Nephron (organoid): ENCODE measurements at regions not wholly inside any gene's neighbourhood (a gene's known extent, or its start where the extent isn't known, plus 50 kb on each side); places are given as distances from the start of the nearest gene placed in this dataset.

Source experiments
- H3K27ac Mint-ChIP-seq, 3 experiments: 2 replicates each; pipeline ENCODE4 v1.8.0; 2020; ENCODE audit warnings: mixed read lengths in 3 of 3, mild to moderate bottlenecking in 2 of 3, moderate library complexity in 1 of 3
- H3K27me3 Mint-ChIP-seq: 2 replicates; pipeline ENCODE4 v1.8.0; 2021; ENCODE audit warnings: low read depth, mild to moderate bottlenecking, moderate library complexity, mixed read lengths
- H3K36me3 Mint-ChIP-seq: 2 replicates; pipeline ENCODE4 v1.8.0; 2020; ENCODE audit warnings: low read depth, mixed read lengths
- H3K4me1 Mint-ChIP-seq: 2 replicates; pipeline ENCODE4 v1.8.0; 2020; ENCODE audit warnings: mixed read lengths
- H3K4me3 Mint-ChIP-seq, 3 experiments: 2 replicates each; pipeline ENCODE4 v1.8.0; 2020; ENCODE audit warnings: mild to moderate bottlenecking in 3 of 3, mixed read lengths in 3 of 3, moderate library complexity in 2 of 3
- H3K9me3 Mint-ChIP-seq: 2 replicates; pipeline ENCODE4 v1.8.0; 2020; ENCODE audit warnings: mixed read lengths
- TF ChIP-seq, protein P1 (sequence below), 3 experiments: fragments of 200-600 bp; sonication (generic); IDR thresholded peaks; one replicate each; pipeline ENCODE4 v1.5.0; 2021; ENCODE audit warnings: antibody characterized with exemption in 3 of 3; ENCODE audit not compliant: unreplicated experiment in 3 of 3

GRCh38 chr2:181163139-181163538 is 182.7 kb downstream of the UBE2E3 start:
- Mint-ChIP-seq H3K9me3 (peaks cover 16% of the 10 kb centered on the region), H3K36me3 (peaks cover 5% of the 10 kb centered on the region), H3K27me3 (no peaks in the 10 kb centered on the region), H3K4me1 (no peaks in the 10 kb centered on the region), H3K27ac (no peak overlapping the region), H3K4me3 (no peak overlapping the region)
- TF ChIP-seq, protein P1, sequence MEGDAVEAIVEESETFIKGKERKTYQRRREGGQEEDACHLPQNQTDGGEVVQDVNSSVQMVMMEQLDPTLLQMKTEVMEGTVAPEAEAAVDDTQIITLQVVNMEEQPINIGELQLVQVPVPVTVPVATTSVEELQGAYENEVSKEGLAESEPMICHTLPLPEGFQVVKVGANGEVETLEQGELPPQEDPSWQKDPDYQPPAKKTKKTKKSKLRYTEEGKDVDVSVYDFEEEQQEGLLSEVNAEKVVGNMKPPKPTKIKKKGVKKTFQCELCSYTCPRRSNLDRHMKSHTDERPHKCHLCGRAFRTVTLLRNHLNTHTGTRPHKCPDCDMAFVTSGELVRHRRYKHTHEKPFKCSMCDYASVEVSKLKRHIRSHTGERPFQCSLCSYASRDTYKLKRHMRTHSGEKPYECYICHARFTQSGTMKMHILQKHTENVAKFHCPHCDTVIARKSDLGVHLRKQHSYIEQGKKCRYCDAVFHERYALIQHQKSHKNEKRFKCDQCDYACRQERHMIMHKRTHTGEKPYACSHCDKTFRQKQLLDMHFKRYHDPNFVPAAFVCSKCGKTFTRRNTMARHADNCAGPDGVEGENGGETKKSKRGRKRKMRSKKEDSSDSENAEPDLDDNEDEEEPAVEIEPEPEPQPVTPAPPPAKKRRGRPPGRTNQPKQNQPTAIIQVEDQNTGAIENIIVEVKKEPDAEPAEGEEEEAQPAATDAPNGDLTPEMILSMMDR (IDR thresholded peaks at IDR 0.05; ENCODE audit: unreplicated experiment in 3 of 3): no peak

DNA sequence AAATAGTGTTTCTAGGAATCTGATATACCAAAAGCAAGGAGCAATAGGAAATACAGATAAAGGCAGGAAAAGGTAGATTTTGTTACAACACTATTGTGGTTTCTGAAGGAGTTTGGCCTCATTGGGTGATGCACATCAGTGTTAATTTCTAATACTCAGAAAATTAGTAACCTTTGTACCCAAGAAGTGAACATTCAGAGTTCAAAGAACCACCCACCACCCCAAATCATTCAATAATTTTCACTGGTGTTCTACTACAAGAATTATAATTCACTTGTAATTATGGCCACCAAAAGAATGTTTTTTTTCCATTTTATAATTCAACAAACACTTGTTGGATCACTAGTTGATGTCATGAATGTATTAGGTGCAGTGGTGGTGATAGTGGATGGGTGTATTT is 183.3 kb downstream of the UBE2E3 start:
- TF ChIP-seq, protein P1 (IDR thresholded peaks at IDR 0.05; ENCODE audit: unreplicated experiment in 3 of 3): no peak
- Mint-ChIP-seq H3K4me1 (no peaks in the 10 kb centered on the region), H3K36me3 (peaks cover 5% of the 10 kb centered on the region), H3K27me3 (no peaks in the 10 kb centered on the region), H3K27ac (no peak overlapping the region), H3K4me3 (no peak overlapping the region), H3K9me3 (peaks cover 17% of the 10 kb centered on the region)

GRCh38 chr2:181164699-181165098 is 184.3 kb downstream of the UBE2E3 start:
- H3K4me3 Mint-ChIP-seq: no peak overlapping the region
- TF ChIP-seq, protein P1 (IDR thresholded peaks at IDR 0.05; ENCODE audit: unreplicated experiment in 3 of 3): no peak
- H3K36me3 Mint-ChIP-seq: peaks cover 5% of the 10 kb centered on the region
- H3K27ac Mint-ChIP-seq: no peak overlapping the region
- H3K27me3 Mint-ChIP-seq: no peaks in the 10 kb centered on the region
- peaks cover 7% of the 10 kb centered on the region for H3K4me1 Mint-ChIP-seq
- peaks cover 17% of the 10 kb centered on the region for H3K9me3 Mint-ChIP-seq

DNA sequence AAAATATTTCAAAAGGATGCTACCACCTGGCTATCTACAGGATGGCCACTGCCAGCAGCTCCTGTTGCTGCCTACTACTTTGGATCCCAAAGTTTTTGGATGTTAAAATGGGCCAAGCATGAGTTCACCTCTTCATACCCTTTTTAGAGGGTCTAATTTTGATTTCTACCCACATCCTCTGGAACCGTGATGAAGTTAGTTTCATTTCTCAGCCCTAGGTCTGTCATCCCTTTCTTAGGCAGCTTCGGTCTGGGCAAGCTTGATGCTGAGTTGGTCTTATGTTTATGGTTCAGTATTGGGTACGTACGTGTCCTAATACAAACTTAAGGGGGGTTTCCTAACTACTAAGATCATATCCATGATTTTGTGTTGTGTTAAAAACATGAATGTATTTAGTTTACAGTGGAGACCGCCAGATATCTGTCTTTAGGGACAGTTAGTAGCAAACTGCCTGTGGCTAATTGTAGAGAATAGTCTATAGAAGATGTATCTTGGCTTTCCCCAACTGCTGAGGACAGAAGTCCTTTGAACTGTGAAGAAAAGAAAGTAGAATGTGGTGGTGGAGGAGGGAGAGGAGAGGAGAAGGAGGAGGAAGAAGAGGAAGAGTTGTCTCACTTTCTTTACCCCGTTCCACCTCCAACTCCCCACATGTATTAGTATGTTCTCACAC is 184.9 kb downstream of the UBE2E3 start:
- Mint-ChIP-seq H3K36me3 (peaks cover 5% of the 10 kb centered on the region), H3K9me3 (peaks cover 17% of the 10 kb centered on the region), H3K27me3 (no peaks in the 10 kb centered on the region), H3K4me1 (peaks cover 8% of the 10 kb centered on the region), H3K27ac (no peak overlapping the region), H3K4me3 (no peak overlapping the region)
- TF ChIP-seq, protein P1 (IDR thresholded peaks at IDR 0.05; ENCODE audit: unreplicated experiment in 3 of 3): no peak

DNA sequence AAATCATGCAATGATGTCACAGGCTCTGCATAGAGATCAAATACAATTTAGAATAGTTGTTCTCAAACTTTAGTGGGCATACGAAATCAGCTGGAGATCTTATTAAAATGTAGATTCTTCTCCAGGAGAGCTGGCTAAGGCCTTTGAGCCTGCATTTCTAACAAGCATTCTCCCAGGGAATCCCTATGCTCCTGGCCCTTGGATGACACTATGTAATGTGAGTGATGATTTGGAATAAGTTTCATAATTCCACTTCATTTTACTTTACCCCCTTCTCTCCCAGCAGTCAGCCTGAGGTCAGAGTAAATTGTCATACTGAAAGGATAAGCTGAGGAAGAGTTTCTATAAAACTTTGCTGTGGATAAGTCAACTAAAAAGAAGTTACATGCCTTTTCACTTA is 189.1 kb downstream of the UBE2E3 start:
- TF ChIP-seq, protein P1 (IDR thresholded peaks at IDR 0.05; ENCODE audit: unreplicated experiment in 3 of 3): no peak

DNA sequence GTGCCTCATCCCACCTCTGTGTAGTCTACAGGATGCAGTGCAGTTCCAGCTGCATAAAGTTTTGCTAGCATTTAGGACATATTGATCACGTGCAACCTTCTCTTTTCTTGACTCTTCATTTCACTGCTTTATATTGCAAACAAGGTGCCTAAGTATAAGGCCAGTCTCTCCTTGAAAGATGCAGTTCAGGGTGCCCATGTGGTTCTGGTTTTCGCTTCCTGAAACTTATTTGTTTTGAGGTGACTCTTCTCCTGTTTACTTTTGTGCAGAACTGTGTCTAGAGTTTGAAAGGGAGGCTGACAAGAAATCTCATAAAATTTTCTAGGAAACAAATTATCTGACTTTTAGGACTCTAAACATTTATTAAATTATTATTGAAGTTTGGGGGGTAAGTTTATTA is 189.9 kb downstream of the UBE2E3 start:
- no peak overlapping the region for H3K4me3 Mint-ChIP-seq
- H3K36me3 Mint-ChIP-seq: peaks cover 5% of the 10 kb centered on the region
- no peaks in the 10 kb centered on the region for H3K27me3 Mint-ChIP-seq
- TF ChIP-seq, protein P1 (IDR thresholded peaks at IDR 0.05; ENCODE audit: unreplicated experiment in 3 of 3): no peak
- peaks cover 17% of the 10 kb centered on the region for H3K9me3 Mint-ChIP-seq
- H3K4me1 Mint-ChIP-seq: peaks cover 42% of the 10 kb centered on the region
- H3K27ac Mint-ChIP-seq: no peak overlapping the region

More for the DNA sequence above, 189.1 kb downstream of the UBE2E3 start:
- Mint-ChIP-seq H3K4me1 (peaks cover 34% of the 10 kb centered on the region), H3K27ac (peak overlapping the region in 1 of 3 experiments; percentile 52), H3K4me3 (no peak overlapping the region), H3K36me3 (peaks cover 5% of the 10 kb centered on the region), H3K9me3 (peaks cover 17% of the 10 kb centered on the region), H3K27me3 (no peaks in the 10 kb centered on the region)
